ENCODE measurements at regions not wholly inside any gene's neighbourhood (a gene's known extent, or its start where the extent isn't known, plus 50 kb on each side); places are given as distances from the start of the nearest gene placed in this dataset.

- TF ChIP-seq POLR2A (IDR thresholded peaks at IDR 0.05; ENCODE audit: low read depth, low read length) (no peak), YY1 (IDR thresholded peaks at IDR 0.05; ENCODE audit: low read depth, low read length) (no peak), ZNF384 (IDR thresholded peaks at IDR 0.05; ENCODE audit: borderline replicate concordance, low read depth, low read length) (no peak), USF2 (IDR thresholded peaks at IDR 0.05; ENCODE audit: borderline replicate concordance, low read depth, low read length) (no peak), CTCF (IDR thresholded peaks at IDR 0.05 in 2 of 3, conservative IDR thresholded peaks at IDR 0.05 in 1 of 3; ENCODE audit: control insufficient read depth in 2 of 3, extremely low read depth in 1 of 3, insufficient read depth in 1 of 3, low read depth in 3 of 3, low read length in 3 of 3) (no peak), MAX (IDR thresholded peaks at IDR 0.05; ENCODE audit: low read depth, low read length) (no peak), RFX5 (IDR thresholded peaks at IDR 0.05; ENCODE audit: low read depth, low read length) (no peak), POLR2AphosphoS2 (IDR thresholded peaks at IDR 0.05; ENCODE audit: low read depth, low read length) (no peak), TARDBP (IDR thresholded peaks at IDR 0.05; ENCODE audit: borderline replicate concordance) (no peak), CEBPB (IDR thresholded peaks at IDR 0.05; ENCODE audit: borderline replicate concordance in 1 of 2, low read depth in 2 of 2, low read length in 2 of 2) (no peak), ZNF592 (IDR thresholded peaks at IDR 0.05) (no peak), E2F4 (IDR thresholded peaks at IDR 0.05; ENCODE audit: low read depth, low read length) (no peak)
Observed at GRCh38 chr1:233744779-233745513, 131.0 kb downstream of the KCNK1 start.

Measured in GM12878 (cell line).